Loucy (cell line): ENCODE measurements at regions not wholly inside any gene's neighbourhood (a gene's known extent, or its start where the extent isn't known, plus 50 kb on each side); places are given as distances from the start of the nearest gene placed in this dataset.

ENCODE experiments used
- EZH2phosphoT487 ChIP-seq: fragments of 200-600 bp; IDR thresholded peaks from 2 replicates; pipeline ENCODE4 v1.6.1; 2018; ENCODE audit warnings: antibody characterized with exemption, mild to moderate bottlenecking, moderate library complexity, borderline replicate concordance
- TF ChIP-seq, protein P1 (sequence below): fragments of 200-600 bp; sonication (generic); conservative IDR thresholded peaks from 2 replicates; pipeline ENCODE4 v1.5.1; 2014; ENCODE audit warnings: mild to moderate bottlenecking, antibody characterized with exemption, low read length

DNA sequence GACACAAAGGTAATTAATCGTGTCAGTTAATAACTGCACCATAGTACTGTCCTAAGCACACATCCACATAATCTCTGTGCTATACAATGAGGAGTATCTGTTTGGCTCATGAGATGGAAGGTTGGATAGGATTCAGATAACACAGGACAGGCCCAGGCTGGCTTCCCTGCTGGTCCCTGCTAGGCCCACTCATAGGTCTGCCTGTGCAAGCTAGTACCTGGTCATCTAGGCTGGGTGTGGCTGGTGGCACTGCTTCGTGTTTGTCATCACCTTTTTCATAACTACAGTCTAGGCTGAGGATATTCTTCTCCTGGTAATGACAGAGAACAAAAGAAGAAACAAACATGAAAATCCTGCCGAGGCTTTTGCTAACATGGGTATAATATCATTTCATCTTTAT is 392.8 kb downstream of the TRIB2 start:
- TF ChIP-seq, protein P1, sequence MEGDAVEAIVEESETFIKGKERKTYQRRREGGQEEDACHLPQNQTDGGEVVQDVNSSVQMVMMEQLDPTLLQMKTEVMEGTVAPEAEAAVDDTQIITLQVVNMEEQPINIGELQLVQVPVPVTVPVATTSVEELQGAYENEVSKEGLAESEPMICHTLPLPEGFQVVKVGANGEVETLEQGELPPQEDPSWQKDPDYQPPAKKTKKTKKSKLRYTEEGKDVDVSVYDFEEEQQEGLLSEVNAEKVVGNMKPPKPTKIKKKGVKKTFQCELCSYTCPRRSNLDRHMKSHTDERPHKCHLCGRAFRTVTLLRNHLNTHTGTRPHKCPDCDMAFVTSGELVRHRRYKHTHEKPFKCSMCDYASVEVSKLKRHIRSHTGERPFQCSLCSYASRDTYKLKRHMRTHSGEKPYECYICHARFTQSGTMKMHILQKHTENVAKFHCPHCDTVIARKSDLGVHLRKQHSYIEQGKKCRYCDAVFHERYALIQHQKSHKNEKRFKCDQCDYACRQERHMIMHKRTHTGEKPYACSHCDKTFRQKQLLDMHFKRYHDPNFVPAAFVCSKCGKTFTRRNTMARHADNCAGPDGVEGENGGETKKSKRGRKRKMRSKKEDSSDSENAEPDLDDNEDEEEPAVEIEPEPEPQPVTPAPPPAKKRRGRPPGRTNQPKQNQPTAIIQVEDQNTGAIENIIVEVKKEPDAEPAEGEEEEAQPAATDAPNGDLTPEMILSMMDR = no peak
- no peak for TF ChIP-seq EZH2phosphoT487
